RWPE2 (cell line): ENCODE measurements at regions not wholly inside any gene's neighbourhood (a gene's known extent, or its start where the extent isn't known, plus 50 kb on each side); places are given as distances from the start of the nearest gene placed in this dataset.
"Not testable (repeated sequence)": the region's sequence is repeated elsewhere in the genome, so short reads cannot be mapped to it uniquely, and the experiment has no call there.

Experiments
- ATAC-seq: fragments of 200-7000 bp; cut with Tn5 transposase; 3 replicates; pipeline ENCODE4 v1.9.1; 2021; ENCODE audit warnings: low read depth
- DNase-seq: peaks from one replicate; pipeline ENCODE4 v3.0.0-alpha.2; 2020; ENCODE audit warnings: low spot score
- H3K27ac ChIP-seq: fragments of 450-650 bp; 2 replicates; pipeline ENCODE4 v1.5.1; 2017; ENCODE audit warnings: mild to moderate bottlenecking; ENCODE audit not compliant: poor library complexity, severe bottlenecking
- H3K27me3 ChIP-seq: fragments of 250-450 bp; sonication (Bioruptor Pico); 2 replicates; pipeline ENCODE4 v1.5.1; 2021; ENCODE audit warnings: mild to moderate bottlenecking, moderate library complexity; ENCODE audit not compliant: insufficient read depth, poor library complexity, severe bottlenecking
- H3K36me3 ChIP-seq: fragments of 250-450 bp; sonication (Bioruptor Pico); 2 replicates; pipeline ENCODE4 v1.5.1; 2020; ENCODE audit warnings: low read depth, mild to moderate bottlenecking, moderate library complexity
- H3K4me1 ChIP-seq: fragments of 250-450 bp; sonication (Bioruptor Pico); 2 replicates; pipeline ENCODE4 v1.5.1; 2021; ENCODE audit warnings: mild to moderate bottlenecking, moderate library complexity; ENCODE audit not compliant: insufficient read depth, poor library complexity, severe bottlenecking
- H3K4me3 ChIP-seq: fragments of 250-450 bp; sonication (Bioruptor Pico); 2 replicates; pipeline ENCODE4 v1.5.1; 2021; ENCODE audit warnings: mild to moderate bottlenecking, moderate library complexity; ENCODE audit not compliant: severe bottlenecking
- H3K9me3 ChIP-seq: fragments of 250-450 bp; sonication (Bioruptor Pico); 2 replicates; pipeline ENCODE4 v1.5.1; 2021; ENCODE audit warnings: mild to moderate bottlenecking, moderate library complexity; ENCODE audit not compliant: severe bottlenecking
- TF ChIP-seq, protein P1 (sequence below): fragments of 450-650 bp; IDR thresholded peaks from one replicate; pipeline ENCODE4 v1.5.1; 2017; ENCODE audit warnings: mild to moderate bottlenecking, moderate library complexity; ENCODE audit not compliant: poor library complexity, severe bottlenecking

DNA sequence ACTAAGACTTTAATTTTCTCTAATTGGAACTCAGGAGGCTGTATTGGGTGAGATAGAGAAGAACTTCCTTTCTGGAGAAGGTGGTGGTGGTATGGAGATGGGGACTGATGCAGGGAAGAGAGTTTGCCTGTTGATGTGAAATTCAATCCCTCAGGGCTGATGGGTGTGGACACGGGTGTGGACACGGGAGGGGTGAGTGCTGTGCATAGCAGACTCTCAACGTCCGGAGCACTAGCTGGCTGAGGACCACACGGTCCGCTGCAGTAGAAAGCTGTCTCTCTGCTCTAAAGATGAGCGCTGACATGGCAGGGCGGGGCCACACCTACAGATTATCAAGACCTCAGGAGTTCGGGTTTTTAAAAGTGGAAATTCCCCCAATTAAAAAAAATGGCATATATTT, 148.5 kb upstream of the PITRM1 start:
- H3K4me3 ChIP-seq = no peak overlapping the region
- H3K36me3 ChIP-seq = no peaks in the 10 kb centered on the region
- DNase-seq (no peak), ATAC-seq (no peak)
- peaks cover 13% of the 10 kb centered on the region for H3K4me1 ChIP-seq
- no peaks in the 10 kb centered on the region for H3K27me3 ChIP-seq
- TF ChIP-seq, protein P1, sequence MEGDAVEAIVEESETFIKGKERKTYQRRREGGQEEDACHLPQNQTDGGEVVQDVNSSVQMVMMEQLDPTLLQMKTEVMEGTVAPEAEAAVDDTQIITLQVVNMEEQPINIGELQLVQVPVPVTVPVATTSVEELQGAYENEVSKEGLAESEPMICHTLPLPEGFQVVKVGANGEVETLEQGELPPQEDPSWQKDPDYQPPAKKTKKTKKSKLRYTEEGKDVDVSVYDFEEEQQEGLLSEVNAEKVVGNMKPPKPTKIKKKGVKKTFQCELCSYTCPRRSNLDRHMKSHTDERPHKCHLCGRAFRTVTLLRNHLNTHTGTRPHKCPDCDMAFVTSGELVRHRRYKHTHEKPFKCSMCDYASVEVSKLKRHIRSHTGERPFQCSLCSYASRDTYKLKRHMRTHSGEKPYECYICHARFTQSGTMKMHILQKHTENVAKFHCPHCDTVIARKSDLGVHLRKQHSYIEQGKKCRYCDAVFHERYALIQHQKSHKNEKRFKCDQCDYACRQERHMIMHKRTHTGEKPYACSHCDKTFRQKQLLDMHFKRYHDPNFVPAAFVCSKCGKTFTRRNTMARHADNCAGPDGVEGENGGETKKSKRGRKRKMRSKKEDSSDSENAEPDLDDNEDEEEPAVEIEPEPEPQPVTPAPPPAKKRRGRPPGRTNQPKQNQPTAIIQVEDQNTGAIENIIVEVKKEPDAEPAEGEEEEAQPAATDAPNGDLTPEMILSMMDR = no peak
- H3K9me3 ChIP-seq = no peaks in the 10 kb centered on the region
- H3K27ac ChIP-seq = no peak overlapping the region

DNA sequence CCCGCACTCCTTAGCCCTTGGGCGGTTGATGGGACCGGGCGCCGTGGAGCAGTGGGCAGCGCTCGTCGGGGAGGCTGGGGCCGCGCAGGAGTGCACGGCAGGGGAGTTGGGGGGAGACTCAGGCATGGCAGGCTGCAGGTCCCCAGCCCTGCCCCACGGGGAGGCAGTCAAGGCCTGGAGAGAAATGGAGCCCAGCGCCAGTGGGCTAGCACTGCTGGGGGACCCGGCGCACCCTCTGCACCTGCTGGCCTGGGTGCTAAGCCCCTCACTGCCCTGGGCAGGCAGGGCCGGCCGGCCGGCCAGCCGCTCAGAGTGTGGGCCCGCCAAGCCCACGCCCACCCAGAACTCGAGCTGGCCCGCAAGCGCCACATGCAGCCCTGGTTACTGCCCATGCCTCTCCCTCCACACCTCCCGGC, 147.2 kb upstream of the PITRM1 start:
- Histone ChIP-seq H3K4me1 (peaks cover 13% of the 10 kb centered on the region), H3K27ac (no peak overlapping the region), H3K9me3 (no peaks in the 10 kb centered on the region), H3K4me3 (no peak overlapping the region), H3K27me3 (no peaks in the 10 kb centered on the region), H3K36me3 (no peaks in the 10 kb centered on the region)
- no peak for DNase-seq
- no peak for ATAC-seq
- TF ChIP-seq, protein P1 = no peak

- H3K36me3 ChIP-seq, H3K4me1 ChIP-seq, H3K4me3 ChIP-seq, H3K27ac ChIP-seq, ATAC-seq, H3K9me3 ChIP-seq, DNase-seq, H3K27me3 ChIP-seq: not testable (repeated sequence)
These were observed 145.9 kb upstream of the PITRM1 start for GRCh38 chr10:3318480-3318807.

DNA sequence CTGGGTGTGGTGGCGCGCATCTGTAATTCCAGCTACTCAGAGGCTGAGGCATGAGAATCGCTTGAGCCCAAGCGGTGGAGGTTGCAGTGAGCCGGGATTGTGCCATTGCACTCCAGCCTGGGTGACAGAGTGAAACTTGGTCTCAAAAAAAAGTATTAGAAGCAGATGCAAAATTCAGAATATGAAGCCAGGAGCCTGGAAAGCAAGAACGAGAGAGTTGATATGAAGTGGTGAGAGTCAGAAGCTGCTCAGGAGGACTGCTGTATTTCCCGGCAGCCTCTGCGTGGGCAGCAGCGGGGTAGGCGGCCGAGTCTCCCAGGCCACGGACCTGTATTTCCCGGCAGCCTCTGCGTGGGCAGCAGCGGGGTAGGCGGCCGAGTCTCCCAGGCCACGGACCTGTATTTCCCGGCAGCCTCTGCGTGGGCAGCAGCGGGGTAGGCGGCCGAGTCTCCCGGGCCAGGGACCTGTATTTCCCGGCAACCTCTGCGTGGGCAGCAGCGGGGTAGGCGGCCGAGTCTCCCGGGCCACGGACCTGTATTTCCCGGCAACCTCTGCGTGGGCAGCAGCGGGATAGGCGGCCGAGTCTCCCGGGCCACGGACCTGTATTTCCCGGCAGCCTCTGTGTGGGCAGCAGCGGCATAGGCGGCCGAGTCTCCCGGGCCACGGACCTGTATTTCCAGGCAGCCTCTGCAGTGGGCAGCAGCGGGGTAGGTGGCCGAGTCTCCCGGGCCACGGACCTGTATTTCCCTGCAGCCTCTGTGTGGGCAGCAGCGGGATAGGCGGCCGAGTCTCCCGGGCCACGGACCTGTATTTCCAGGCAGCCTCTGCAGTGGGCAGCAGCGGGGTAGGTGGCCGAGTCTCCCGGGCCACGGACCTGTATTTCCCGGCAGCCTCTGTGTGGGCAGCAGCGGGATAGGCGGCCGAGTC, 145.2 kb upstream of the PITRM1 start:
- not testable (repeated sequence) for H3K27me3 ChIP-seq, DNase-seq, H3K27ac ChIP-seq, H3K4me1 ChIP-seq, H3K36me3 ChIP-seq, H3K9me3 ChIP-seq, H3K4me3 ChIP-seq, ATAC-seq

DNA sequence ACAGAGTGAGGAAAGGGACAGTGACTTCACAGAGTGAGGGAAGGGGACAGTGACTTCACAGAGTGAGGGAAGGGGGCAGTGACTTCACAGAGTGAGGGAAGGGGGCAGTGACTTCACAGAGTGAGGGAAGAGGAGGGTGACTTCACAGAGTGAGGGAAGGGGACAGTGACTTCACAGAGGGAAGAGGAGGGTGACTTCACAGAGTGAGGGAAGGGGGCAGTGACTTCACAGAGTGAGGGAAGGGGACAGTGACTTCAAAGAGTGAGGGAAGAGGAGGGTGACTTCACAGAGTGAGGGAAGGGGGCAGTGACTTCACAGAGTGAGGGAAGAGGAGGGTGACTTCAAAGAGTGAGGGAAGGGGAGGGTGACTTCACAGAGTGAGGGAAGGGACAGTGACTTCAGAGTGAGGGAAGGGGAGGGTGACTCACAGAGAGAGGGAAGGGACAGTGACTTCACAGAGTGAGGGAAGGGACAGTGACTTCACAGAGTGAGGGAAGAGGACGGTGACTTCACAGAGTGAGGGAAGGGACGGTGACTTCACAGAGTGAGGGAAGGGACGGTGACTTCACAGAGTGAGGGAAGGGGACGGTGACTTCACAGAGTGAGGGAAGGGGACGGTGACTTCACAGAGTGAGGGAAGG, 142.0 kb upstream of the PITRM1 start:
- ATAC-seq, H3K9me3 ChIP-seq, H3K4me3 ChIP-seq, H3K36me3 ChIP-seq, H3K4me1 ChIP-seq, H3K27me3 ChIP-seq, DNase-seq, H3K27ac ChIP-seq: not testable (repeated sequence)

GRCh38 chr10:3313784-3314444, 141.3 kb upstream of the PITRM1 start:
- H3K27me3 ChIP-seq, DNase-seq, H3K4me3 ChIP-seq, H3K4me1 ChIP-seq, H3K9me3 ChIP-seq, H3K36me3 ChIP-seq, H3K27ac ChIP-seq: not testable (repeated sequence)
- peak; percentile 50; the same call in 1 of the 3 replicates for ATAC-seq
